AG04450 (cell line): ENCODE measurements at regions not wholly inside any gene's neighbourhood (a gene's known extent, or its start where the extent isn't known, plus 50 kb on each side); places are given as distances from the start of the nearest gene placed in this dataset.

ENCODE experiments used
- CTCF ChIA-PET: fragments of 300-600, 350-600 bp; formaldehyde crosslinking; extraction: SDS; loops from one replicate; lab custom pipeline; 2022; ENCODE audit warnings: antibody characterized with exemption, inconsistent platforms; lab: Charles Lee
- POLR2A ChIA-PET: fragments of 350-600 bp; formaldehyde crosslinking; extraction: SDS; loops from one replicate; lab custom pipeline; 2021; ENCODE audit warnings: antibody characterized with exemption, inconsistent platforms; lab: Yijun Ruan, JAX
- DNase-seq: peaks from one replicate; pipeline ENCODE4 v3.0.0-alpha.2; 2011; ENCODE audit warnings: low read depth, low spot score
- H3K27ac ChIP-seq: one replicate; pipeline ENCODE4 v1.5.1; 2012; ENCODE audit warnings: low read depth, low read length, control low read depth
- H3K27me3 ChIP-seq: one replicate; pipeline ENCODE4 v1.6.0; 2012; ENCODE audit warnings: low read length; ENCODE audit not compliant: control insufficient read depth, insufficient read depth
- H3K4me3 ChIP-seq: 2 replicates; pipeline ENCODE4 v1.5.1; 2011; ENCODE audit warnings: mild to moderate bottlenecking, low read depth, low read length, control low read depth
- H3K9me3 ChIP-seq: 2 replicates; pipeline ENCODE4 v1.5.1; 2012; ENCODE audit warnings: low read length; ENCODE audit not compliant: control insufficient read depth, insufficient read depth
- TF ChIP-seq, protein P1 (sequence below): IDR thresholded peaks from 2 replicates; pipeline ENCODE4 v1.5.1; 2011; ENCODE audit warnings: low read depth, low read length, control low read depth, inconsistent platforms

DNA sequence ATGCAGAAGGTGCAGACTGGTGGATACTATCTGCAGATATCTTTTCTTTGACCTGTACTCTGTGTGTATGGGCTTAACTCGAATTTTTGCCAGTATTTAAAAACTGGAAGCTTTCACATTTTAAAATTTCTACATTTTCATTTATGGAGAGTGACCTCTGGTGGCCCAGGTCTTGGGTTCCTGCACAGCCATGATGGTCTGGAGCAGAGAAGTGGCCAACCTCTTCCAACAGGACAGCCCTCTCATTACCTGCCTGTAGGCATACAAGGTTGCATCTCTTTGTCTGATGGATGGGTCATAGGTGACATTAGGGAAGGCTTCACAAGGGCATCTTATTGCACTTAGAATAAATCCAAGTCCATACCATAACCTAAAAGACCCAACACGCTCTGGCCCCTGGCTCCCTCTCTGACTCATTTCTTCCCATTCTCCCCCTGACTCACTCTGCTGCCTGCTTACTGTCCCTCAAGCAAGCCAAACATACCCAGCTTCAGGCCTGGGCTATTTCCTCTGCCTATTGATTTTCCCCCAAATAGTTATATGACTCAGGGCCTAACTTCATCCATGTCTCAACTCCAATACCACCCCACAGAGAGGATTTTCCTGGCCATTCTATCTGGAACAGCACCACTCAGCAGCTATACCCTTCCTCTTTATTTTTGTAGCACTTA lies 113.3 kb upstream of the SLC1A3 start:
- TF ChIP-seq, protein P1, sequence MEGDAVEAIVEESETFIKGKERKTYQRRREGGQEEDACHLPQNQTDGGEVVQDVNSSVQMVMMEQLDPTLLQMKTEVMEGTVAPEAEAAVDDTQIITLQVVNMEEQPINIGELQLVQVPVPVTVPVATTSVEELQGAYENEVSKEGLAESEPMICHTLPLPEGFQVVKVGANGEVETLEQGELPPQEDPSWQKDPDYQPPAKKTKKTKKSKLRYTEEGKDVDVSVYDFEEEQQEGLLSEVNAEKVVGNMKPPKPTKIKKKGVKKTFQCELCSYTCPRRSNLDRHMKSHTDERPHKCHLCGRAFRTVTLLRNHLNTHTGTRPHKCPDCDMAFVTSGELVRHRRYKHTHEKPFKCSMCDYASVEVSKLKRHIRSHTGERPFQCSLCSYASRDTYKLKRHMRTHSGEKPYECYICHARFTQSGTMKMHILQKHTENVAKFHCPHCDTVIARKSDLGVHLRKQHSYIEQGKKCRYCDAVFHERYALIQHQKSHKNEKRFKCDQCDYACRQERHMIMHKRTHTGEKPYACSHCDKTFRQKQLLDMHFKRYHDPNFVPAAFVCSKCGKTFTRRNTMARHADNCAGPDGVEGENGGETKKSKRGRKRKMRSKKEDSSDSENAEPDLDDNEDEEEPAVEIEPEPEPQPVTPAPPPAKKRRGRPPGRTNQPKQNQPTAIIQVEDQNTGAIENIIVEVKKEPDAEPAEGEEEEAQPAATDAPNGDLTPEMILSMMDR, result no peak
- Histone ChIP-seq H3K27ac (no peak overlapping the region), H3K27me3 (no peaks in the 10 kb centered on the region), H3K4me3 (no peak overlapping the region), H3K9me3 (no peaks in the 10 kb centered on the region)
- POLR2A ChIA-PET, result interaction anchor here (2.7 kb wide), 1 partner anchor 10 kb away, joined by 9 read pairs; no protein-coding TSS in a partner anchor
- CTCF ChIA-PET, result interaction anchor here (0.9 to 5.8 kb wide), 3 partner anchors 13 to 207 kb away, joined by 3 to 42 read pairs (median 3); no protein-coding TSS in a partner anchor
- DNase-seq, result no peak

DNA sequence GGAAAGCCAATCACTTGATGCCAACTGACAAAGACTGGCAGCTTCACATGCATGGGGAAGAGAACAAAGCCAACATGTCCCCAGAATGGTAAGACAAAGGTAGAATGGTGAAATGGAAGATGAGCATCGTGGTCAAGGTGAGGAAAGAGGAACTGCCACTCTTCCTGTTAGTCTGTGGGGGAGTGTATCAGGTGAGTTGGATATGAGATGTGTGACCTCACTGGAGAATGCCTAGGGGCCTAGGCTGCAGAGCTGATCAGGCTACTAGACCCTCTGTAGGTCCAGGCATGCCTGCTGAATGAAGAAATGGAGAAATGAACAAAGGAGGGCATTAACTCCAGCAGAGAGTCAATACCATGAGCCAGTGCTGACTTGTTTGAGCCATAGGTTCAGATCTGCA lies 112.4 kb upstream of the SLC1A3 start:
- TF ChIP-seq, protein P1, result no peak
- no peak for DNase-seq
- no peak overlapping the region for H3K27ac ChIP-seq
- POLR2A ChIA-PET, result interaction anchor here (2.7 kb wide), 1 partner anchor 9 kb away, joined by 9 read pairs; no protein-coding TSS in a partner anchor
- H3K4me3 ChIP-seq, result no peak overlapping the region
- CTCF ChIA-PET, result interaction anchor here (0.9 to 5.8 kb wide), 4 partner anchors 12 to 206 kb away, joined by 3 to 42 read pairs (median 6); no protein-coding TSS in a partner anchor
- peaks cover 4% of the 10 kb centered on the region for H3K27me3 ChIP-seq
- H3K9me3 ChIP-seq, result no peaks in the 10 kb centered on the region

DNA sequence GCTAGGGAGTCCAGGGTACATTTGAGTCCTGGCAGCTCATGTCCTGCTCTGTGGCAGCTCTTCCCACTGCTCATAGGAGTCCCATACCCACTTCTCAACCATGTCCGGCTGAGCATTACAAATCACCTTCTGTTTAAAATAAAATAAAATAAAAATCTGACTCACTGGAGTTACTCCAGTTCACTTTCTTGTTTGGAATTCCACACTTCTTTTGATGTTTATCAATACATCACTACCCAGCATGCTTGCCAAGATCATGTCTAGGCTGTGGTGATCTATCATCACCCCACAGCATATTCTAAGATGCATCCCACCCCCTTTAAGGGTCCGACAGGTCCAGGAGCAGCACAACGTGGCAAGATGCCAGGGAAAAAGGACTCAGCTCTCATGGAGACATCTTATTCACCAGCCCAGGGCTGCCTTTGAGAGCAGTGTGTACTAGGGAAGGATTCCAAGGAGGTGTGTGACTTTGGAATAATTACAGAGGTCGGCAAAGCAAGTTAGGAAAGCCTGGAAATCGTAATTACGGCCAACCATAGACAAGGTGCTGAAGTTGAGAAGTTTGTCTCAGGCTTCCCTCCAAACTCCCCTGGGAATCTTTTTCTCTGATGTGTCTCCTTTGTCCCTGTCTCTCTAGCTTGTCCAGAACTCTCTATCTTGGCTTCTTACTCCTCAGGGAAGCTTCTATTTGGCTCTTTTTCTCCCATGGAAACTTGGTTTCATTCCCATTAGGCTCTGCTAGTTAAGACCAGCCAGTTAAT lies 111.4 kb upstream of the SLC1A3 start:
- TF ChIP-seq, protein P1, result no peak
- CTCF ChIA-PET, result interaction anchor here (0.7 to 5.8 kb wide), 4 partner anchors 11 to 205 kb away, joined by 3 to 42 read pairs (median 6); no protein-coding TSS in a partner anchor
- POLR2A ChIA-PET, result interaction anchor here (2.7 kb wide), 1 partner anchor 8 kb away, joined by 9 read pairs; no protein-coding TSS in a partner anchor
- no peaks in the 10 kb centered on the region for H3K9me3 ChIP-seq
- peaks cover 4% of the 10 kb centered on the region for H3K27me3 ChIP-seq
- no peak overlapping the region for H3K4me3 ChIP-seq
- DNase-seq, result no peak
- peak overlapping the region; percentile 52 for H3K27ac ChIP-seq

DNA sequence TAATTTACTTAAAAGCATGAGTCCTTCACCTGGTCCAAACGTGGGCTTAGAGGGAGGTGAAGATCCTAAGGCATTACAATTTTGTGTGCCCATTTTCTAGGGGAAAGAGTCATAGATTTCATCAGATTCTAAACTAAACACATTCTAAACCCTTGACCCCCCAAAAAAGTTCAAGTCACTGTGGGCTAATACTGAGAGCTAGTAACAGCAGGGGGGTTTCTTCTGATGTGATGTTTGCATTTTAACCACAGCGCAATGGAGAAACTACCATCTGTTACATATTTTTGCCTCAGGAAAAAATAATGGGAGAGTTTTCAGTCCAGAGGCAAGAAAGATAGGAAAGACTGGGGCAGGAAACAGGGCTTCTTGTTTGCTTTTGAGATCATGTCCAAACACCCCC lies 110.8 kb upstream of the SLC1A3 start:
- DNase-seq, result no peak
- H3K27me3 ChIP-seq, result peaks cover 4% of the 10 kb centered on the region
- no peak overlapping the region for H3K4me3 ChIP-seq
- no peak overlapping the region for H3K27ac ChIP-seq
- TF ChIP-seq, protein P1, result no peak
- no peaks in the 10 kb centered on the region for H3K9me3 ChIP-seq
- CTCF ChIA-PET, result interaction anchor here (0.7 to 5.8 kb wide), 3 partner anchors 10 to 200 kb away, joined by 3 to 42 read pairs (median 8); no protein-coding TSS in a partner anchor
- POLR2A ChIA-PET, result no interaction called here
